Activated CD8-positive, alpha-beta memory T cell treated with anti-CD3 and anti-CD28 coated beads, Interleukin-2, amount 10 ng/mL, durations not matched to agents 7 days and 5 days (primary cell): ENCODE measurements at regions not wholly inside any gene's neighbourhood (a gene's known extent, or its start where the extent isn't known, plus 50 kb on each side); places are given as distances from the start of the nearest gene placed in this dataset.
A peak's percentile ranks its signal among the peaks of the same experiment; 100 is the strongest.

Source experiments
- ATAC-seq: fragments of 150-1000 bp; cut with Tn5 transposase; one replicate; pipeline ENCODE4 v1.10.0; 2021; ENCODE audit warnings: moderate library complexity
- CTCF ChIA-PET: fragments of 350-600 bp; sonication (Branson Sonifier 250); formaldehyde crosslinking; loops from one replicate; lab custom pipeline; 2021; ENCODE audit warnings: antibody characterized with exemption; lab: Charles Lee
- DNase-seq: peaks from one replicate; pipeline ENCODE4 v3.0.0-alpha.2; 2020
- H3K27ac Mint-ChIP-seq: one replicate; pipeline ENCODE4 v1.8.0; 2021; ENCODE audit warnings: mild to moderate bottlenecking, mixed read lengths
- H3K27me3 Mint-ChIP-seq: one replicate; pipeline ENCODE4 v1.8.0; 2021; ENCODE audit warnings: mixed read lengths
- H3K36me3 Mint-ChIP-seq: one replicate; pipeline ENCODE4 v1.8.0; 2021; ENCODE audit warnings: mild to moderate bottlenecking, mixed read lengths
- H3K4me1 Mint-ChIP-seq: one replicate; pipeline ENCODE4 v1.8.0; 2021; ENCODE audit warnings: mixed read lengths
- H3K4me3 Mint-ChIP-seq: one replicate; pipeline ENCODE4 v1.8.0; 2021; ENCODE audit warnings: mild to moderate bottlenecking, moderate library complexity, mixed read lengths
- H3K9me3 Mint-ChIP-seq: one replicate; pipeline ENCODE4 v1.8.0; 2022; ENCODE audit warnings: low read depth, mixed read lengths

- CTCF ChIA-PET, result no interaction called here
- Mint-ChIP-seq H3K4me1 (no peaks in the 10 kb centered on the region), H3K36me3 (no peaks in the 10 kb centered on the region), H3K27me3 (peaks cover 40% of the 10 kb centered on the region), H3K9me3 (no peaks in the 10 kb centered on the region), H3K27ac (no peak overlapping the region), H3K4me3 (no peak overlapping the region)
- no peak for DNase-seq
- ATAC-seq, result no peak
Observed at GRCh38 chr11:33559567-33559966, 141.1 kb downstream of the C11orf91 start.

GRCh38 chr11:33558097-33558496 is 142.5 kb downstream of the C11orf91 start:
- no peaks in the 10 kb centered on the region for H3K9me3 Mint-ChIP-seq
- CTCF ChIA-PET, result no interaction called here
- H3K4me1 Mint-ChIP-seq, result no peaks in the 10 kb centered on the region
- ATAC-seq (no peak), DNase-seq (no peak)
- H3K4me3 Mint-ChIP-seq, result no peak overlapping the region
- no peaks in the 10 kb centered on the region for H3K36me3 Mint-ChIP-seq
- no peak overlapping the region for H3K27ac Mint-ChIP-seq
- peaks cover 35% of the 10 kb centered on the region for H3K27me3 Mint-ChIP-seq

GRCh38 chr11:33557201-33557600 is 143.4 kb downstream of the C11orf91 start:
- H3K27ac Mint-ChIP-seq, result no peak overlapping the region
- DNase-seq (no peak), ATAC-seq (no peak)
- no peaks in the 10 kb centered on the region for H3K4me1 Mint-ChIP-seq
- CTCF ChIA-PET, result no interaction called here
- H3K9me3 Mint-ChIP-seq, result no peaks in the 10 kb centered on the region
- H3K4me3 Mint-ChIP-seq, result no peak overlapping the region
- H3K27me3 Mint-ChIP-seq, result peaks cover 35% of the 10 kb centered on the region
- no peaks in the 10 kb centered on the region for H3K36me3 Mint-ChIP-seq

- H3K27ac Mint-ChIP-seq, result no peak overlapping the region
- DNase-seq (no peak), ATAC-seq (no peak)
- H3K4me1 Mint-ChIP-seq, result no peaks in the 10 kb centered on the region
- no peak overlapping the region for H3K4me3 Mint-ChIP-seq
- H3K9me3 Mint-ChIP-seq, result no peaks in the 10 kb centered on the region
- peaks cover 44% of the 10 kb centered on the region for H3K27me3 Mint-ChIP-seq
- H3K36me3 Mint-ChIP-seq, result no peaks in the 10 kb centered on the region
- CTCF ChIA-PET, result no interaction called here
Observed at GRCh38 chr11:33554219-33554618, 146.4 kb downstream of the C11orf91 start.

- no peaks in the 10 kb centered on the region for H3K36me3 Mint-ChIP-seq
- no peak overlapping the region for H3K4me3 Mint-ChIP-seq
- H3K27me3 Mint-ChIP-seq, result peaks cover 47% of the 10 kb centered on the region
- CTCF ChIA-PET, result no interaction called here
- no peaks in the 10 kb centered on the region for H3K4me1 Mint-ChIP-seq
- no peaks in the 10 kb centered on the region for H3K9me3 Mint-ChIP-seq
- H3K27ac Mint-ChIP-seq, result no peak overlapping the region
- no peak for ATAC-seq
- no peak for DNase-seq
Observed at GRCh38 chr11:33553486-33553885, 147.1 kb downstream of the C11orf91 start.

- Mint-ChIP-seq H3K36me3 (no peaks in the 10 kb centered on the region), H3K4me3 (no peak overlapping the region), H3K4me1 (no peaks in the 10 kb centered on the region), H3K27me3 (peaks cover 50% of the 10 kb centered on the region), H3K9me3 (no peaks in the 10 kb centered on the region), H3K27ac (no peak overlapping the region)
- no peak for ATAC-seq
- CTCF ChIA-PET, result no interaction called here
- no peak for DNase-seq
Observed at GRCh38 chr11:33552756-33553155, 147.9 kb downstream of the C11orf91 start.

GRCh38 chr11:33551051-33551450 is 149.6 kb downstream of the C11orf91 start:
- no peak for ATAC-seq
- Mint-ChIP-seq H3K36me3 (no peaks in the 10 kb centered on the region), H3K9me3 (no peaks in the 10 kb centered on the region), H3K27me3 (peaks cover 51% of the 10 kb centered on the region), H3K27ac (no peak overlapping the region), H3K4me1 (no peaks in the 10 kb centered on the region), H3K4me3 (no peak overlapping the region)
- CTCF ChIA-PET, result no interaction called here
- DNase-seq, result no peak

- CTCF ChIA-PET, result no interaction called here
- Mint-ChIP-seq H3K36me3 (no peaks in the 10 kb centered on the region), H3K27ac (no peak overlapping the region), H3K27me3 (peaks cover 47% of the 10 kb centered on the region), H3K4me3 (no peak overlapping the region), H3K4me1 (no peaks in the 10 kb centered on the region), H3K9me3 (no peaks in the 10 kb centered on the region)
- ATAC-seq, result no peak
- no peak for DNase-seq
Observed at GRCh38 chr11:33549483-33549882, 151.1 kb downstream of the C11orf91 start.

- Mint-ChIP-seq H3K9me3 (no peaks in the 10 kb centered on the region), H3K4me3 (no peak overlapping the region), H3K27ac (no peak overlapping the region), H3K36me3 (no peaks in the 10 kb centered on the region), H3K27me3 (peaks cover 44% of the 10 kb centered on the region), H3K4me1 (peaks cover 17% of the 10 kb centered on the region)
- no peak for ATAC-seq
- DNase-seq, result no peak
- CTCF ChIA-PET, result interaction anchor here (1.2 kb wide), 1 partner anchor 63 kb away, joined by 3 read pairs; no protein-coding TSS in a partner anchor
Observed at GRCh38 chr11:33545931-33546330, 154.7 kb downstream of the C11orf91 start.

GRCh38 chr11:33544593-33545373 is 155.8 kb downstream of the C11orf91 start:
- H3K4me3 Mint-ChIP-seq, result no peak overlapping the region
- H3K27ac Mint-ChIP-seq, result no peak overlapping the region
- ATAC-seq (no peak), DNase-seq (no peak)
- peaks cover 39% of the 10 kb centered on the region for H3K27me3 Mint-ChIP-seq
- CTCF ChIA-PET, result interaction anchor here (1.2 kb wide), 1 partner anchor 62 kb away, joined by 3 read pairs; no protein-coding TSS in a partner anchor
- H3K36me3 Mint-ChIP-seq, result no peaks in the 10 kb centered on the region
- H3K9me3 Mint-ChIP-seq, result no peaks in the 10 kb centered on the region
- peaks cover 28% of the 10 kb centered on the region for H3K4me1 Mint-ChIP-seq

GRCh38 chr11:33543823-33544222 is 156.8 kb downstream of the C11orf91 start:
- DNase-seq, result no peak
- no peaks in the 10 kb centered on the region for H3K36me3 Mint-ChIP-seq
- CTCF ChIA-PET, result interaction anchor here (2.2 kb wide), 1 partner anchor 144 kb away, joined by 5 read pairs; no protein-coding TSS in a partner anchor
- H3K4me3 Mint-ChIP-seq, result no peak overlapping the region
- peaks cover 42% of the 10 kb centered on the region for H3K27me3 Mint-ChIP-seq
- no peak for ATAC-seq
- H3K27ac Mint-ChIP-seq, result no peak overlapping the region
- no peaks in the 10 kb centered on the region for H3K9me3 Mint-ChIP-seq
- peaks cover 34% of the 10 kb centered on the region for H3K4me1 Mint-ChIP-seq

GRCh38 chr11:33542921-33543320 is 157.7 kb downstream of the C11orf91 start:
- Mint-ChIP-seq H3K4me3 (no peak overlapping the region), H3K27ac (no peak overlapping the region), H3K27me3 (peaks cover 38% of the 10 kb centered on the region), H3K9me3 (no peaks in the 10 kb centered on the region), H3K36me3 (no peaks in the 10 kb centered on the region), H3K4me1 (peaks cover 34% of the 10 kb centered on the region)
- ATAC-seq (no peak), DNase-seq (peak; percentile 55)
- CTCF ChIA-PET, result interaction anchor here (1.1 to 2.2 kb wide), 2 partner anchors 145 to 199 kb away, joined by 4 to 5 read pairs; no protein-coding TSS in a partner anchor

- Mint-ChIP-seq H3K9me3 (no peaks in the 10 kb centered on the region), H3K27me3 (peaks cover 38% of the 10 kb centered on the region), H3K36me3 (no peaks in the 10 kb centered on the region), H3K4me1 (peaks cover 34% of the 10 kb centered on the region), H3K27ac (peak overlapping the region; percentile 26), H3K4me3 (no peak overlapping the region)
- CTCF ChIA-PET, result no interaction called here
- DNase-seq (no peak), ATAC-seq (peak; percentile 39)
Observed at GRCh38 chr11:33540946-33541915, 159.4 kb downstream of the C11orf91 start.
